K562 (cell line): ENCODE measurements at regions not wholly inside any gene's neighbourhood (a gene's known extent, or its start where the extent isn't known, plus 50 kb on each side); places are given as distances from the start of the nearest gene placed in this dataset.

ENCODE experiments used
- ATAC-seq: fragments of 200-7000 bp; cut with Tn5 transposase; 3 replicates; pipeline ENCODE4 v1.9.1; 2020; ENCODE audit warnings: moderate library complexity
- BruUV-seq: library from RNA; stranded (reverse); fragments of 400-500 nt; replicated peaks from 2 replicates; lab custom pipeline; 2021; lab: Mats Ljungman, UMichigan
- CTCF ChIA-PET: fragments of 300-600 bp; formaldehyde crosslinking; extraction: SDS; loops from one replicate; lab custom pipeline; 2021; ENCODE audit warnings: low intra/inter-chr PET ratio; lab: Yijun Ruan, JAX
- POLR2A ChIA-PET: fragments of 300-600, 350-650 bp; sonication (Branson Sonifier 250); formaldehyde crosslinking; extraction: SDS; loops from one replicate; lab custom pipeline; 2021; ENCODE audit warnings: antibody characterized with exemption, inconsistent platforms; lab: Yijun Ruan, JAX
- DNase-seq, 4 experiments: peaks; one replicate each; pipeline versions ENCODE4 v3.0.0 to v3.0.0-alpha.2; 2011 to 2018; ENCODE audit warnings: low spot score in 3 of 4, mixed read lengths in 3 of 4; ENCODE audit errors: extremely low read depth in 1 of 4
- FAIRE-seq: peaks from 2 replicates; lab custom pipeline; 2011; peaks lifted over from hg19 to GRCh38; lab: Jason Lieb, UNC
- H2AFZ ChIP-seq: 2 replicates; pipeline ENCODE4 v1.6.0; 2011; ENCODE audit warnings: low read depth, low read length, control low read depth, inconsistent platforms
- H3K27ac ChIP-seq: fragments of 200-600 bp; 3 replicates; pipeline ENCODE4 v1.8.0; 2011; ENCODE audit warnings: low read depth, mild to moderate bottlenecking, control low read depth, inconsistent platforms, low read length, moderate library complexity, mixed read lengths; ENCODE audit errors: extremely low read depth
- H3K27me3 ChIP-seq, 2 experiments: fragments of 300-600 bp in 1 of 2; 2 replicates in 1 of 2; 3 replicates in 1 of 2; pipeline versions ENCODE4 v1.6.0 to v1.8.0; 2011; ENCODE audit warnings: inconsistent platforms in 2 of 2, low read length in 2 of 2, mild to moderate bottlenecking in 1 of 2, mixed read lengths in 1 of 2, moderate library complexity in 1 of 2; ENCODE audit not compliant: control insufficient read depth in 2 of 2, insufficient read depth in 2 of 2
- H3K36me3 ChIP-seq: fragments of 300-600 bp; 3 replicates; pipeline ENCODE4 v1.8.0; 2011; ENCODE audit warnings: mild to moderate bottlenecking, low read length, inconsistent platforms; ENCODE audit not compliant: control insufficient read depth, insufficient read depth
- H3K4me1 ChIP-seq, 2 experiments: fragments of 200-600 bp in 1 of 2; replicated peaks in 1 of 2; 2 replicates in 1 of 2; 3 replicates in 1 of 2; pipeline versions ENCODE4 v1.5.1 to v1.8.0; 2011; ENCODE audit warnings: inconsistent platforms in 2 of 2, low read length in 2 of 2, mild to moderate bottlenecking in 1 of 2, mixed read lengths in 1 of 2, moderate library complexity in 1 of 2; ENCODE audit not compliant: control insufficient read depth in 2 of 2, insufficient read depth in 2 of 2
- H3K4me2 ChIP-seq: 2 replicates; pipeline ENCODE4 v1.6.1; 2011; ENCODE audit warnings: low read length, control low read depth, inconsistent platforms, mixed read lengths; ENCODE audit not compliant: insufficient read depth
- H3K4me3 ChIP-seq: fragments of 200-600 bp; sonication (generic), shearing (Covaris generic); 2 replicates; pipeline ENCODE4 v1.5.1; 2016; ENCODE audit warnings: control low read depth, inconsistent platforms
- H3K79me2 ChIP-seq: fragments of 200-600 bp; 3 replicates; pipeline ENCODE4 v1.8.0; 2011; ENCODE audit warnings: low read length, inconsistent platforms; ENCODE audit not compliant: control insufficient read depth, insufficient read depth
- H3K9ac ChIP-seq, 2 experiments: 2 replicates each; pipeline versions ENCODE4 v1.6.0 to v1.6.1; 2011; ENCODE audit warnings: low read depth in 2 of 2, low read length in 2 of 2, control low read depth in 1 of 2, inconsistent platforms in 1 of 2, mild to moderate bottlenecking in 1 of 2, mixed read lengths in 1 of 2; ENCODE audit not compliant: insufficient read depth in 1 of 2
- H3K9me1 ChIP-seq: one replicate; pipeline ENCODE4 v1.6.0; 2011; ENCODE audit warnings: inconsistent platforms, mild to moderate bottlenecking, low read length, moderate library complexity; ENCODE audit not compliant: control insufficient read depth, insufficient read depth
- H3K9me3 ChIP-seq: replicated peaks from 2 replicates; pipeline ENCODE4 v1.5.1; 2011; ENCODE audit warnings: low read depth, low read length, inconsistent platforms; ENCODE audit not compliant: control insufficient read depth, insufficient read depth
- H4K20me1 ChIP-seq: replicated peaks from 2 replicates; pipeline ENCODE4 v1.6.1; 2011; ENCODE audit warnings: low read length, inconsistent platforms, mixed read lengths; ENCODE audit not compliant: control insufficient read depth, insufficient read depth
- ESRRB ChIP-seq: fragments of 250-450 bp; sonication (Bioruptor Pico); IDR thresholded peaks from 2 replicates; pipeline ENCODE4 v1.5.0; 2020; ENCODE audit warnings: mild to moderate bottlenecking, moderate library complexity, borderline replicate concordance
- FOXM1 ChIP-seq, 2 experiments: fragments of 450-650 bp in 1 of 2; sonication (generic) in 1 of 2; formaldehyde crosslinking in 1 of 2; IDR thresholded peaks; 2 replicates each; pipeline versions ENCODE4 v1.6.1 to v1.9.0; 2017 to 2022; ENCODE audit warnings: low read depth in 2 of 2, mild to moderate bottlenecking in 2 of 2, missing genetic modification reagents in 1 of 2, moderate library complexity in 1 of 2
- GATAD2A ChIP-seq: fragments of 450-650 bp; IDR thresholded peaks from 2 replicates; pipeline ENCODE4 v1.6.1; 2017
- LARP7 ChIP-seq: fragments of 450-650 bp; IDR thresholded peaks from 2 replicates; pipeline ENCODE4 v1.6.1; 2016
- MAFK ChIP-seq: IDR thresholded peaks from 2 replicates; pipeline ENCODE4 v1.6.1; 2011; ENCODE audit warnings: low read length, improper control_type of control experiment
- MCM2 ChIP-seq: fragments of 450-650 bp; IDR thresholded peaks from 2 replicates; pipeline ENCODE4 v1.6.1; 2017; ENCODE audit warnings: low read depth, mild to moderate bottlenecking
- MYBL2 ChIP-seq, 2 experiments: fragments of 450-650 bp in 1 of 2; sonication (generic) in 1 of 2; formaldehyde crosslinking in 1 of 2; IDR thresholded peaks; 2 replicates each; pipeline versions ENCODE4 v1.6.1 to v1.8.1; 2017 to 2022; ENCODE audit warnings: borderline replicate concordance in 1 of 2, inconsistent platforms in 1 of 2, low read depth in 1 of 2, mild to moderate bottlenecking in 1 of 2, missing genetic modification reagents in 1 of 2, moderate library complexity in 1 of 2
- PHF8 ChIP-seq: fragments of 200-600 bp; sonication (generic); IDR thresholded peaks from 2 replicates; pipeline ENCODE4 v1.6.1; 2012; ENCODE audit warnings: mixed run types, mild to moderate bottlenecking, inconsistent platforms, low read length, moderate library complexity, borderline replicate concordance
- PRDM10 ChIP-seq: fragments of 450-650 bp; IDR thresholded peaks from 2 replicates; pipeline ENCODE4 v1.6.1; 2018; ENCODE audit not compliant: partially characterized antibody
- RBFOX2 ChIP-seq: fragments of 200-400 bp; formaldehyde crosslinking; IDR thresholded peaks from 2 replicates; pipeline ENCODE4 v1.6.1; 2017; ENCODE audit warnings: low read depth, mild to moderate bottlenecking, low read length, moderate library complexity
- SPI1 ChIP-seq: IDR thresholded peaks from 2 replicates; pipeline ENCODE4 v1.6.1; 2011; ENCODE audit warnings: low read depth, low read length, control low read depth, borderline replicate concordance
- TCF7 ChIP-seq: sonication (generic); IDR thresholded peaks from 2 replicates; pipeline ENCODE4 v1.6.1; 2016; ENCODE audit warnings: antibody characterized with exemption, borderline replicate concordance
- ZNF398 ChIP-seq: fragments of 250-450 bp; sonication (Bioruptor Pico); IDR thresholded peaks from 2 replicates; pipeline ENCODE4 v1.8.0; 2021; ENCODE audit warnings: moderate library complexity, mild to moderate bottlenecking, inconsistent platforms
- WGBS: fragments of 100-300 bp; shearing (Covaris generic); methylation state at CpG from one replicate; pipeline ENCODE4 v1.1.6; 2016; ENCODE audit warnings: low coverage, mixed read lengths; ENCODE audit not compliant: insufficient coverage; ENCODE audit errors: missing lambda C conversion rate; 5-methylcytosine and 5-hydroxymethylcytosine counted together
- in situ Hi-C: fragments of 300-500 bp; cut with MboI; formaldehyde crosslinking; loops from 4 replicates; pipeline ENCODE4 v1.15.0; 2018; ENCODE audit warnings: inconsistent platforms, mixed read lengths
- intact Hi-C: fragments of 100-400 bp; cut with micrococcal nuclease; formaldehyde crosslinking; loops from 2 replicates; pipeline ENCODE4 v1.14.2; 2022
- TF ChIP-seq, protein P1 (sequence below): IDR thresholded peaks from 2 replicates; pipeline ENCODE4 v1.6.1; 2016; ENCODE audit warnings: missing genetic modification characterization, missing compliant biosample characterization

- 7% methylated on average over 4 of the region's 4 CpGs for WGBS
- FAIRE-seq, result no peak
- H2AFZ ChIP-seq, result no peak overlapping the region
- no peaks in the 10 kb centered on the region for H3K9me3 ChIP-seq
- H3K9me1 ChIP-seq, result no peaks in the 10 kb centered on the region
- no TSS peak for BruUV-seq
- TF ChIP-seq LARP7, result no peak
- no peak for TF ChIP-seq TCF7
- no peak for TF ChIP-seq RBFOX2
- TF ChIP-seq ZNF398 (CRISPR knock-in tag), result no peak
- no peak for TF ChIP-seq MCM2
- no peak for TF ChIP-seq PHF8
- TF ChIP-seq ESRRB (CRISPR knock-in tag), result no peak
- TF ChIP-seq, protein P1, sequence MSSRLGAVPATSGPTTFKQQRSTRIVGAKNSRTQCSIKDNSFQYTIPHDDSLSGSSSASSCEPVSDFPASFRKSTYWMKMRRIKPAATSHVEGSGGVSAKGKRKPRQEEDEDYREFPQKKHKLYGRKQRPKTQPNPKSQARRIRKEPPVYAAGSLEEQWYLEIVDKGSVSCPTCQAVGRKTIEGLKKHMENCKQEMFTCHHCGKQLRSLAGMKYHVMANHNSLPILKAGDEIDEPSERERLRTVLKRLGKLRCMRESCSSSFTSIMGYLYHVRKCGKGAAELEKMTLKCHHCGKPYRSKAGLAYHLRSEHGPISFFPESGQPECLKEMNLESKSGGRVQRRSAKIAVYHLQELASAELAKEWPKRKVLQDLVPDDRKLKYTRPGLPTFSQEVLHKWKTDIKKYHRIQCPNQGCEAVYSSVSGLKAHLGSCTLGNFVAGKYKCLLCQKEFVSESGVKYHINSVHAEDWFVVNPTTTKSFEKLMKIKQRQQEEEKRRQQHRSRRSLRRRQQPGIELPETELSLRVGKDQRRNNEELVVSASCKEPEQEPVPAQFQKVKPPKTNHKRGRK (tag), result no peak
- no peak for TF ChIP-seq MYBL2 (IDR thresholded peaks at IDR 0.05; ENCODE audit: low read depth)
- no peak for TF ChIP-seq MYBL2 (CRISPR knock-in tag; IDR thresholded peaks at IDR 0.05; ENCODE audit: borderline replicate concordance)
- TF ChIP-seq SPI1, result no peak
- TF ChIP-seq MAFK, result no peak
- no peak for TF ChIP-seq PRDM10
- TF ChIP-seq FOXM1 (IDR thresholded peaks at IDR 0.05; ENCODE audit: low read depth), result no peak
- TF ChIP-seq FOXM1 (CRISPR knock-in tag; IDR thresholded peaks at IDR 0.05; ENCODE audit: low read depth), result no peak
- no peak for TF ChIP-seq GATAD2A
- TF ChIP-seq, all 486 proteins: peak for 0
- no peak overlapping the region for H3K4me2 ChIP-seq
- ChIA-PET CTCF (no interaction called here), POLR2A (no interaction called here)
- no peaks in the 10 kb centered on the region for H3K27me3 ChIP-seq
- no peak overlapping the region for H3K4me3 ChIP-seq
- DNase-seq (no peak), ATAC-seq (no peak)
- in situ Hi-C loops, result no loop called here
- H3K27ac ChIP-seq, result no peak overlapping the region
- no peaks in the 10 kb centered on the region for H3K36me3 ChIP-seq
- H3K9ac ChIP-seq, result no peak overlapping the region
- H4K20me1 ChIP-seq, result no peaks in the 10 kb centered on the region
- intact Hi-C loops, result no loop called here
- H3K79me2 ChIP-seq, result no peaks in the 10 kb centered on the region
- no peaks in the 10 kb centered on the region for H3K4me1 ChIP-seq
Measured at GRCh38 chr3:59133311-59133710, 83.5 kb upstream of the CFAP20DC start.
